HG02938 (cell line): ENCODE measurements at regions not wholly inside any gene's neighbourhood (a gene's known extent, or its start where the extent isn't known, plus 50 kb on each side); places are given as distances from the start of the nearest gene placed in this dataset.

ENCODE experiments used
- ATAC-seq: cut with Tn5 transposase; IDR thresholded peaks from one replicate; pipeline ENCODE4 v1.9.1; 2021; ENCODE audit warnings: mild to moderate bottlenecking, moderate library complexity; ENCODE audit not compliant: unreplicated experiment

GRCh38 chr13:69579351-69579750 lies 528.3 kb upstream of the ATXN8OS start:
- ATAC-seq: no peak

DNA sequence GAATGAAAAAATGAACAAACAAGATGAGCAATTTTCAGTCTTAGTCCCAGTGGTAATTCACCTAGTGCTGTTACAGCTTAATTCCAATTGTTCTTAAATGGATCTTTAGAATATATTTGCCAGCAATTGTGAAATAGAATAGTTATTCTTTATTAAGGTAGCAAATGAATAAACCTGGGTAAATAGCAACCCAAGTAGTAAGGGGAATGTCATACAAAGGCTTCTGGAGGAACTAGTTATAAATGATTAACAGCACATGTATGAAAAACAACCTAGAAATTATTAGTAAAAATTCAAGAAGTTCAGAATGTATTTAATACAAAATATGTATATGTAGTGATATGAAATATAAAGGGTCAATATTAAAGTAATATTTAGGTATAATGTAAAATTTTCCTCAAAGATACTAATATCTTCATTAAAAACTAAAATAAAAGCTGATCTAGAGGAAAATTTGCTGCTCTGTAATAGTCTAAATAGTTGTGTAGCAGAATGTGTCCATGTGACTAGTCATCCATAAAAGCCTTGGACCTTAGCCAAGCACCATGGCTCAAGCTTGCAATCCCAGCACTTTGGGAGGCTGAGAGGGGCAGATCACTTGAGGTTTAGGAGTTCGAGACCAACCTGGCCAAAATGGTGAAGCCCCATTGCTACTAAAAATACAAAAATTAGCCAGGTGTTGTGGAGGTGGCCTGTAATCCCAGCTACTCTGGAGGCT lies 535.9 kb upstream of the ATXN8OS start:
- no peak for ATAC-seq

- no peak for ATAC-seq
Observed at GRCh38 chr13:69567514-69567913, 540.1 kb upstream of the ATXN8OS start.

DNA sequence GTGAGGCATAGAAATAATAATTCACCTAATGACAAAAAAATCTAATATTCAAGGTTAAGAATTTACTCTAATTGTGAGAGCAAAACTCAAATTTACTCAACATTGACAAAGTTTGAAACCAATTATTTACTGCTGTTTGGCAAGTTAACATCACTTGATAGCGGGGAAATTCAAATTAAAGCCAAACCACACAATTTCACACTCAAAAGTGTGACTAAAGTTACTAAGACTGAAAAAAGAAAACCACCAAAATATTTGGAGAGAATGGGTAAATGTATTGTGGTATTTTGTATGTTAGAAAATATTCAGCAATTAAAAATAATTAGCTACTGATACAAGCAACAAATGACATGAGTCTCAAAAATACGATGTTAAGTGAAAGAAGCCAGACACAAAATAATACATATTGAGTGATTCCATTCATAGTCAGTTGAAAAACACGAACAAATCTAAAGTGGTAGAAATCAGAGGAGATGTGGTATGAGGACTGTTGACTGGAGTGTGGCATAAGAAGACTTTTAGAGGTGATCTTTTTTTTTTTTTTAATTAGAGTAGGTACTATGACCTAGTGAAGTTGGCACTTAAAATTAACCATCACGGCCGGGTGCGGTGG lies 541.4 kb upstream of the ATXN8OS start:
- ATAC-seq: no peak

- no peak for ATAC-seq
Observed at GRCh38 chr13:69565334-69565733, 542.3 kb upstream of the ATXN8OS start.

- ATAC-seq: no peak
Observed at GRCh38 chr13:69556540-69557196, 551.0 kb upstream of the ATXN8OS start.

DNA sequence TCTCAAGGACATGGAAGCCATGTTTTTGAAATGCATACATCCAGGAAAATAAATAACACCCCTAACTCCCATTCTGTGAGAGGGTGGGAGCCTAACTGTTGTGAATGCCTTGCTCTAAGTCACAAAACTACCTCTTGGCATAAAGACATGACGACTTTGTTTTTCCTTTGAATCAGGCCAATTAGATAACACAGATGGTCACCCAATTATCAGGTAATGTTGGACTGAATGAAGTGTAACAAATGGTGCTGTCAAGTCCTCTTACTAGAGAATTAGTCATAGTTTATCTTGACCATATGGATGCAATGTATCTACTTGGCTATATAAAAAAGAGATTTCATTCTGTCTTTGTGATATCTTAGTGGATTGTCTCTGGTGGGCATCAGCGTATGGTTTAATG lies 553.6 kb upstream of the ATXN8OS start:
- ATAC-seq: no peak

DNA sequence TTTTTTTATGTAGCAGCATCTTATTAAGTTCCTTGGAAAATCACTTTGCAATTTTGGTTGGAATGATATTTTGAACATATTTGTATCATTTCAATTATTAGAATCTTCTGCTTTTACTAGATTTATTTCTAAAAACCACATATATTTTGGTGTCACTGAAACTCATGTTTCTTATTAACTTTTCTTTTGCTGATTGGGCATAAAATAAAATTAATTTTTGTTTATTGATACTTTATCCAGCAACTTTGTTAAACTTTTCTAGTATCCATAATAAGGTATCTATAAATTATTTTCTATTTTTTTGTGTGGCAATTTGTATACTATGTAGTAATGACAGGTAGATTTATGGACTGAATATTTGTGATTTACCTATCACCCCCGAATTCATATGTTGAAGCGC lies 556.4 kb upstream of the ATXN8OS start:
- ATAC-seq: no peak

DNA sequence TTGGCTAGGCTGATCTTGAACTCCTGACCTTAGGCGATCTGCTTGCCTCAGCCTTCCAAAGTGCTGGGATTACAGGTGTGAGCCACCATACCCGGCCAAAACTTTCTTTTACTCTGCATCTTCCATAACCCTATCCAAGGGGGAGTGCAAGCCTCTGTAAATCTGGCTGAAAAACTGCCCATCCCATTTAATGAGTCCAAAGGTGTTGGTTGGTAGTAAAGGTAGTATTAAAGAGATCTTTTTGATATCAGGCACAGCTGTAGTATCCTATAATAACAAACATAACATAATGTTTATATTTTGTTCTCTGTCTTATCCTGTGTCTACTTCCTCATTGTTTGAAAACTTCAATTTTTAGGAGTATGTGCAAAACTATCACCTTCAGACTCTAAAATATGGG lies 559.8 kb upstream of the ATXN8OS start:
- no peak for ATAC-seq

DNA sequence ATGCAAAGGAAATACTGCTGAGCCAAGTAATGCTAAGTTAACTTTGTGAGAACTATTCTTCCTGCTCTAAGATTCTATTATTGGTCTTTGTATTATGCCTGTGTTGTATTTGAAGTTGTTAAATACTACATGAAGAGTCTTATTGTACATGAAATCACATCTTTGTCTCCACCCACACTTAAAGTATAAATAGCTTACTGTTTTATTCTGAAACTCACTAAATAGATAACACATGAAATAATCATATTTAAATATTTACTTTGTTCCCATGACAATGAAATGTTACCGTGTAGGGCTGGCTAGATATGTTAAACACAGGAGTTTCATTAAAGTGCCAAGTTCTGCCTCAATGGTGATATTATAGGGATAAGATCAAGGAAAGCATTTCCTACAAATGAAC lies 562.1 kb upstream of the ATXN8OS start:
- ATAC-seq: no peak

DNA sequence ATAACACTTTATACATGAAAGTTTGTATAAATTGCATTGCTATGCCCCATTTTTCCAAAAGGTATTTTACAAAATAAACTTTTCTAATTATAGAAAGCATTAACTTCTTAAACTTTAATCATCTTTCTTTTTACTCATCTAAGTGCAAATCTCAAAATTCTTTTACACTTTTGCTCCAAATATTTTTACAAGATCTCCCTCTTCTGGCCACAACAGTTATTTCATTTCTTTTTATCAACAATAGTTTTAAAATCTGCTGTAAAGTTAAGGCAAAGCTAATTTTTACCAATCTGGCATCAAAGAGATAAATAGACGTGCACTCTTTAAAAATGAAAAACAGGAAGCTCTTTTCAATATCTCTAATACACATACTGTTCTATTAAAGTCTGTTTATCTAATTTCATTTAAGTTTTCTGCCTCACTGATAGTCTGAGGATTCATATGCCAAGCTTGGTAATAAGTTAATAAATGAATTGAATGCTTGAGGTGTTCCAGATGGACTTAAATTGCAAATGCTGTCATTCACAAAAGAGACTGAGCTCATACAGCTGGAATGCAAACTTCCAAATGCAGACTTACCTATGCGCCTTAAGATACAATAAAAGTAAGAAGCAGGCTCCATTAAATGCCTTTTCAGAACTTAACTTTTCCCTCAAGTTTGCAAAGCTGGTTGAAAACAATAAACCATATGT lies 583.0 kb upstream of the ATXN8OS start:
- no peak for ATAC-seq

DNA sequence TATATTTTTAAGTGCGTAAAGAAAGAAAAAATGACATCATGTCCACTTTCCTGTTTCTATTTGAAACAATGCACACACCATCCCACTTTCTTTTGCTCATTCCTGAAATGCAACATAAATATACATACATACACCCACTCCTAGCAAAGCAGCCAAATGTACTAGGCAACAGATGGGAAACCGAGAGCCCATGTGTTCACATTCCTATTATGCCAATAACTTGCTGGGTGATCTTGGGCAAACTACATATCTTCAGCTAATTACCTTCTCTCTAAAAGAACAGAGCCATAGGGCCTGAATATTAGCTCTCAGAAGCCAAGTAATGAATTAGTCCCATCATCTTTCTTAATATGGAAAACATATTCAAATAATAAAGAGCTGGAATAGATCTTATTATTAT lies 610.6 kb upstream of the ATXN8OS start:
- ATAC-seq: no peak

DNA sequence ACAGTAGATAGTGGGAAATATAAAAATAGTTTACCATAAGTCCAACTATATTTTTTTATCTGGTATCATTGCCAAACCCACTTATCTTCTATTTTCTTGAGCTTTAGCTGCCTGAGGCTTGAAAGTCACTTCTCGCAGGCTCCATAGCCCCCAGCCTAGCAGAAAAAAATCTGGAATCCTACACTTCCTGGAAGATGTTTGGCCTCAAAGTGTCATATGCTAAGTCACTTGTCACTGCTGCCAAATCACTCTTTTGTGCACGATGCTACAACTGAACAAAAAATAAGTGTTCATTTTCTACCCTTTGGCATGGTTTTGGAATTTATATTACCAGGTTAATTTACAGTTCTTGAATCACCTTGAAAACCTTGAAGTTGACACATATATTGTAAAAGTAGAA lies 612.5 kb upstream of the ATXN8OS start:
- no peak for ATAC-seq

- no peak for ATAC-seq
Observed at GRCh38 chr13:69487576-69487975, 620.0 kb upstream of the ATXN8OS start.

GRCh38 chr13:69485991-69486592 lies 621.5 kb upstream of the ATXN8OS start:
- ATAC-seq: no peak

GRCh38 chr13:69477451-69477850 lies 630.2 kb upstream of the ATXN8OS start:
- ATAC-seq: no peak

DNA sequence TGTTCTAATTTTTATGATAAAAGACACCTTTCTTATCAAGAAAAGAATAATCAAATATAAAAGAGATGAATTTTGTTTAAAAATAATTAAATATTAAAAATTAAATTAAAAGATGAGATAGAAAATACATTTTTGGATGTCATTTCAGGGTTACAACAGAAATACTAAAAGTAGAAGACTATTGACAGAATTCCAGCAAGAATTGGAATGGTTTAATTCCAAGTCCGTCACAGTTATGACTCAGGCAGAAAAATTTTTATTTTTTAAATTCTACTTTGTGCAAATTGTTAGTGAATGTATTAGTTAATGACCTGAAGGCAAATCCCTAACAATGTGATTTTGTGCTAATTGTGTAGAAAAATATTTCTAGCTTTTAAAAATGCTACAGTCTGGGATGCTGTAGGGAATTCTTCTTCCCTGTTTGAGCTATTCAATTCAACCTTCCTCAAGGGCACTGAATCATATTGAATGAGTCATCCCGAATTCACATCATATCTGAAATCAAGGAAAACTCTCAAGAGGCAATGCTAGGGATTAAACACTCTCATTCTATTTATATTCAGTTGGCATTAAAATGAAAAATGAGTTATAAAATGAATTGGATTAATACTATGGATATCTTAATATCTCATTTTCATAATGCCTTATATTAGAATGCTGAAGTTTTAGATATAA lies 633.5 kb upstream of the ATXN8OS start:
- ATAC-seq: no peak

DNA sequence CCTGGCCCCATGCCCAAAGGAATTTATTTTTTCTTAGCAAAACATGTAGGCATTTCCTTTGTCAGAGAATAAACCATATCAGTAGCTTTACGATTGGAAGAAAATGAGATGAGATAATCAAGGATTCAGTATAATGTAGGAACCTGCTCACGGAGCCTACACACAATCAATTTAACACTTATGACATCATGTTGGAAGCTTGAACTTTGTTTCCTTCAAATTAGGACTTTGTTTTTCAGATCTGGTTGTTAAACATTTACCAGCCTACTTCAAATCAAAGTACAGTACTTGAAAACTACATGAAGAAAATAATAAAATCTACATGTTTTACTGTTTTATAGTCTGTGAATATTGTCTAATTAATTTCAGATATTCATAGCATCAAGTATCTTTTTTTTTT lies 639.0 kb upstream of the ATXN8OS start:
- no peak for ATAC-seq

DNA sequence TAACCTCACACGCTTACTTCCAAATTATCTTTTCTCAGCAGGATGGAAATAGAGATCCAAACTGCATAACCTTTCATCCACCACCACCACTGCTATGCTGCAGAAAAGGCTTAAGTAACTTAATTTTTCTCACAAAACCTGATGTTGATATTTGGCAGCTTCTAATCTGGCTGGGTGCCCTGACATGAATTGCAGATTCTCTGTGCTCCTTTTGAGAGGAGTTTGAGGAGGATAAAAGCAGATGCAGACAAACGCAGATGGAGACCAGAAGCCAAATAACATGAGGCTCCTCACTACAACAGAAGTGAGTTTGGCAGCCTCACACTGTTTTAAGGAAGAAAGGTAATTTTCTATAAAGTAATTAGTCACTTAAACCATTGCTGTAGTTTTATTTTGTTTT lies 646.2 kb upstream of the ATXN8OS start:
- ATAC-seq: no peak

GRCh38 chr13:69459346-69459745 lies 648.3 kb upstream of the ATXN8OS start:
- no peak for ATAC-seq

- ATAC-seq: no peak
Observed at GRCh38 chr13:69458013-69458412, 649.6 kb upstream of the ATXN8OS start.
